SW 1271 (cell line): ENCODE measurements at regions not wholly inside any gene's neighbourhood (a gene's known extent, or its start where the extent isn't known, plus 50 kb on each side); places are given as distances from the start of the nearest gene placed in this dataset.
"Not testable (repeated sequence)": the region's sequence is repeated elsewhere in the genome, so short reads cannot be mapped to it uniquely, and the experiment has no call there.

Experiments used
- DNase-seq, 2 experiments: peaks; one replicate each; lab custom pipeline; 2025; lab: John Stamatoyannopoulos, UW

GRCh38 chr6:113031591-113032238, 684.6 kb downstream of the RFPL4B start:
- no peak for DNase-seq

GRCh38 chr6:113039005-113039404, 691.9 kb downstream of the RFPL4B start:
- DNase-seq = no peak

- peak in 1 of 2 experiments; percentile 43 for DNase-seq
Observed at GRCh38 chr6:113047148-113047547, 700.0 kb downstream of the RFPL4B start.

GRCh38 chr6:113047932-113048331, 700.8 kb downstream of the RFPL4B start:
- DNase-seq = no peak

GRCh38 chr6:113048741-113049140, 701.6 kb downstream of the RFPL4B start:
- no peak for DNase-seq

GRCh38 chr6:113049190-113049589, 702.1 kb downstream of the RFPL4B start:
- DNase-seq = no peak

GRCh38 chr6:113050010-113050858, 703.1 kb downstream of the RFPL4B start:
- DNase-seq = peak in 1 of 2 experiments; percentile 46

GRCh38 chr6:113050979-113051378, 703.8 kb downstream of the RFPL4B start:
- DNase-seq = no peak

GRCh38 chr6:113052506-113052905, 705.4 kb downstream of the RFPL4B start:
- no peak for DNase-seq

GRCh38 chr6:113055061-113055460, 707.9 kb downstream of the RFPL4B start:
- no peak for DNase-seq

- DNase-seq = no peak
Observed at GRCh38 chr6:113055998-113056397, 708.9 kb downstream of the RFPL4B start.

GRCh38 chr6:113057567-113058053, 710.5 kb downstream of the RFPL4B start:
- no peak for DNase-seq

GRCh38 chr6:113060664-113061063, 713.5 kb downstream of the RFPL4B start:
- DNase-seq = no peak

- peak in 1 of 2 experiments; percentile 67 for DNase-seq
Observed at GRCh38 chr6:113065611-113066010, 718.5 kb downstream of the RFPL4B start.

GRCh38 chr6:113067612-113068275, 720.6 kb downstream of the RFPL4B start:
- DNase-seq = peak in 1 of 2 experiments; percentile 38

GRCh38 chr6:113068570-113068969, 721.4 kb downstream of the RFPL4B start:
- no peak for DNase-seq

GRCh38 chr6:113070681-113071080, 723.6 kb downstream of the RFPL4B start:
- not testable (repeated sequence) for DNase-seq

GRCh38 chr6:113073611-113074191, 726.6 kb downstream of the RFPL4B start:
- peak; percentile 19 to 84 for DNase-seq

GRCh38 chr6:113076116-113076515, 729.0 kb downstream of the RFPL4B start:
- no peak for DNase-seq

- DNase-seq = no peak
Observed at GRCh38 chr6:113076816-113077215, 729.7 kb downstream of the RFPL4B start.

- no peak for DNase-seq
Observed at GRCh38 chr6:113077794-113078193, 730.7 kb downstream of the RFPL4B start.

GRCh38 chr6:113078791-113079190, 731.7 kb downstream of the RFPL4B start:
- no peak for DNase-seq
